ENCODE measurements at regions not wholly inside any gene's neighbourhood (a gene's known extent, or its start where the extent isn't known, plus 50 kb on each side); places are given as distances from the start of the nearest gene placed in this dataset.

GRCh38 chr3:166897811-166898210, 482.3 kb downstream of the ZBBX start:
- H3K27ac Mint-ChIP-seq, result no peak overlapping the region
- H3K27me3 Mint-ChIP-seq (ENCODE audit: low read depth), result no peaks in the 10 kb centered on the region
- no peak for DNase-seq (ENCODE audit: low spot score in 2 of 2, unreplicated experiment in 2 of 2)
- no peaks in the 10 kb centered on the region for H3K9me3 Mint-ChIP-seq
- peaks cover 10% of the 10 kb centered on the region for H3K4me1 Mint-ChIP-seq
- TF ChIP-seq, protein P1, sequence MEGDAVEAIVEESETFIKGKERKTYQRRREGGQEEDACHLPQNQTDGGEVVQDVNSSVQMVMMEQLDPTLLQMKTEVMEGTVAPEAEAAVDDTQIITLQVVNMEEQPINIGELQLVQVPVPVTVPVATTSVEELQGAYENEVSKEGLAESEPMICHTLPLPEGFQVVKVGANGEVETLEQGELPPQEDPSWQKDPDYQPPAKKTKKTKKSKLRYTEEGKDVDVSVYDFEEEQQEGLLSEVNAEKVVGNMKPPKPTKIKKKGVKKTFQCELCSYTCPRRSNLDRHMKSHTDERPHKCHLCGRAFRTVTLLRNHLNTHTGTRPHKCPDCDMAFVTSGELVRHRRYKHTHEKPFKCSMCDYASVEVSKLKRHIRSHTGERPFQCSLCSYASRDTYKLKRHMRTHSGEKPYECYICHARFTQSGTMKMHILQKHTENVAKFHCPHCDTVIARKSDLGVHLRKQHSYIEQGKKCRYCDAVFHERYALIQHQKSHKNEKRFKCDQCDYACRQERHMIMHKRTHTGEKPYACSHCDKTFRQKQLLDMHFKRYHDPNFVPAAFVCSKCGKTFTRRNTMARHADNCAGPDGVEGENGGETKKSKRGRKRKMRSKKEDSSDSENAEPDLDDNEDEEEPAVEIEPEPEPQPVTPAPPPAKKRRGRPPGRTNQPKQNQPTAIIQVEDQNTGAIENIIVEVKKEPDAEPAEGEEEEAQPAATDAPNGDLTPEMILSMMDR (IDR thresholded peaks at IDR 0.05; ENCODE audit: unreplicated experiment), result no peak
- no peaks in the 10 kb centered on the region for H3K36me3 Mint-ChIP-seq
- no peak overlapping the region for H3K4me3 Mint-ChIP-seq

DNA sequence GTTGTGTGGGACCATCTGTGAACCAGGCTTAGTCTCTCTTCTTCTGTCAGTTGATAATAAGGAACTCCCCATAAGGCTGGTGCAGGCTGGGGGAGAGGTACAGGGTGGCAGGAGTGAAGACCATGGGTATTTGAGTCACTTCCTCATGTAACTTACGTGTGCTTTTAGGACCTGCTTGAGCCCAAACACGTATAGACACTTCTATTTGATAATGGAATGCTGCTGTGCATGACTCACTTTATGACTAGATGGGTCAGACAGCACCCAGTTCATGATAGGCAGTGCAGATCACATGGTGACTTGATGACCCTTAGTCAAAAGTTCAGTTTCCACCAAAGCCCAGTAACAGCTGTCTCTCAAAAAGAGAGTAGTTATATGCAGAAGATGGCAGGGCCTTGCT, 490.9 kb downstream of the ZBBX start:
- Mint-ChIP-seq H3K27ac (no peak overlapping the region), H3K9me3 (peaks cover 7% of the 10 kb centered on the region), H3K27me3 (ENCODE audit: low read depth) (no peaks in the 10 kb centered on the region), H3K4me1 (no peaks in the 10 kb centered on the region), H3K36me3 (no peaks in the 10 kb centered on the region), H3K4me3 (no peak overlapping the region)
- DNase-seq (ENCODE audit: low spot score in 2 of 2, unreplicated experiment in 2 of 2), result no peak
- TF ChIP-seq, protein P1 (IDR thresholded peaks at IDR 0.05; ENCODE audit: unreplicated experiment), result no peak

DNA sequence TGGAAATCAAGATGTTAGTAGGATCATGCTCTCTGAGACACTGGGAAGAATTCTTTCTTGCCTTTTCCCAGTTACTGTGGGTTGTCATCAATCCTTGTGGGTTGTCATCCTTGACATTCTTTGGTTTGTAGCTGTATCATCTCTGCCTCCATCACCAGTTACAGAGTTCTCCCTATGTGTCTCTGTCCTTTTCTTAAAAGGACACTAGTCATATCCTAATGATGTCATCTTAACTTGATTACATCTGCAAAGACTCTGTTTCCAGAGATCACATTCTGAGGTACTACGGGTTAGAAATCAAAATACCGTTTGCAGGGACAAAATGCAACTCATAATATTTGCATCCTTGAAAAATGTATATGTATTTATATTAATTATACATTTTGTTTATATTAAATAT, 500.4 kb downstream of the ZBBX start:
- Mint-ChIP-seq H3K27me3 (ENCODE audit: low read depth) (no peaks in the 10 kb centered on the region), H3K27ac (no peak overlapping the region), H3K9me3 (peaks cover 31% of the 10 kb centered on the region), H3K4me1 (peaks cover 4% of the 10 kb centered on the region), H3K36me3 (peaks cover 5% of the 10 kb centered on the region), H3K4me3 (no peak overlapping the region)
- TF ChIP-seq, protein P1 (IDR thresholded peaks at IDR 0.05; ENCODE audit: unreplicated experiment), result no peak
- no peak for DNase-seq (ENCODE audit: low spot score in 2 of 2, unreplicated experiment in 2 of 2)

GRCh38 chr3:166877971-166878370, 502.1 kb downstream of the ZBBX start:
- Mint-ChIP-seq H3K4me1 (peaks cover 4% of the 10 kb centered on the region), H3K4me3 (no peak overlapping the region), H3K36me3 (peaks cover 5% of the 10 kb centered on the region), H3K27ac (no peak overlapping the region), H3K27me3 (ENCODE audit: low read depth) (no peaks in the 10 kb centered on the region), H3K9me3 (peaks cover 30% of the 10 kb centered on the region)
- TF ChIP-seq, protein P1 (IDR thresholded peaks at IDR 0.05; ENCODE audit: unreplicated experiment), result no peak
- no peak for DNase-seq (ENCODE audit: low spot score in 2 of 2, unreplicated experiment in 2 of 2)

DNA sequence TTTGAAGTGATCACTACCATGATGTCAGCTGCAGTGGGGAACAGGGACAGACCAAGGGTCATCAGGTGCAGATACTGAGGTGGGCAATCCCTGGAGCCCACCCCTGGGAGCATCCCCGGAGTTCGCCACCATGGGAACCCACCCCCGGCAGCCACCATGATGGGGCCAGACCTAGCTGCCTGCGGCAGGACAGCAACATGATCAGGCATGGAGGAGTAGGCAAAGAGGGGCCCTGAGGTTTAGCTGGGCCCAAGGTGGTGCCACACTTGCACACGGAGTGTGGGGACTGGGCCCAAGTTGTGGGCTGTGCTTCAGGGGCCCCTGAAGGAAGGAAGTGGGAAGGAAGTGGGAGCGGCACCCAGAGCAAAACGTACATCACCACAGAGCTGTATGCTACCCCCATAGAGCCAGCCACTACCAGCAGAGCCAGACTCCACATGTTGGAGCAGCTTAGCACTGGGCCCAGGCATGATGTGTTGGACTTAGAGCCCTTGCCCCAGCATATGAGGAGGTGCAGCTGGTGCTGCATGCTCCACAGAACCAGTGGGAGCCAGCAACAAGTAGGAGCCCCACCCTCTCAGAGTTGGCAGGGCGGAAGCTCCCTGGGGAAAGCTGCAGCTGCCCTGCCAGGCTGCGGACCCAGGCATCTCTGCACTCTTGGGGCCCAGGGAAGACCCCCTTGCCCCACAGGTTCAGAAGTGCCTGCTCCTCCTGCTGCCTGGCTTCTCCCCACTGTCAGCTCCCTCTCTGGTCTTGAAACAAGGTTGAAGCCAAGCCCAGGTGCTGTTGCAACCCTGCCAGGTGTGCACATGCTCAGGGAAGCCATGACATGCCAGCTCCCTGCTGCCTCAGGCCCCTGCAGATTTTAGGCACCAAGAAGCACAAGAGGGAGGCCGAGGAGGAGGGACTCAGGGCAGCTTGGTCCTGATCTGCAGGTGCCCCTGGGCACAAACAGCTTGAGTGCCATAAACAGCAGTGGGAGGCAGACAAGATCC, 515.3 kb downstream of the ZBBX start:
- H3K4me3 Mint-ChIP-seq, result no peak overlapping the region
- no peaks in the 10 kb centered on the region for H3K27me3 Mint-ChIP-seq (ENCODE audit: low read depth)
- TF ChIP-seq, protein P1 (IDR thresholded peaks at IDR 0.05; ENCODE audit: unreplicated experiment), result no peak
- peaks cover 3% of the 10 kb centered on the region for H3K9me3 Mint-ChIP-seq
- H3K4me1 Mint-ChIP-seq, result no peaks in the 10 kb centered on the region
- no peak overlapping the region for H3K27ac Mint-ChIP-seq
- no peak for DNase-seq (ENCODE audit: low spot score in 2 of 2, unreplicated experiment in 2 of 2)
- H3K36me3 Mint-ChIP-seq, result no peaks in the 10 kb centered on the region
